ENCODE measurements at regions not wholly inside any gene's neighbourhood (a gene's known extent, or its start where the extent isn't known, plus 50 kb on each side); places are given as distances from the start of the nearest gene placed in this dataset.

DNA sequence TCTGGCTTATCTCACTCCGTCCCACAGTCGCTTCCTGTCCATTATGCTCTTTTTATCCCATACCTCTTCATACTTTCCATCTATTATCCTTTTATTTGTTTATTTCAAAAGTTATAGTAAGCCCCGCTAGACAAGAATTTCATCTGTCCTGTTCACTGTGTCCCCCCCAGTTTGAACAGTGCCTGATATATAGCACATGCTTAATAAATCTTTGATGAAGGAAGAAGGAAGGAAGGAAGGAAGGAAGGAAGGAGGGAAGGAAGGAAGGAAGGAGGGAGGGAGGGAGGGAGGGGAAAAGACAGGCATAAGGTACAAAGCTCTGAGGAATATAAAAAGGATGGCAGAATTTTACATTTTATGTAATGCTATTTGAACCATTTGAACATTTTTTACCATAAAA, 324.7 kb downstream of the GXYLT1 start:
- TF ChIP-seq CTCF (IDR thresholded peaks at IDR 0.05; ENCODE audit: insufficient read depth, low read length), result no peak
- TF ChIP-seq POLR2AphosphoS5 (IDR thresholded peaks at IDR 0.05; ENCODE audit: low read depth), result no peak
- no peak for TF ChIP-seq SPI1 (IDR thresholded peaks at IDR 0.05; ENCODE audit: borderline replicate concordance, low read depth)
- TF ChIP-seq, protein P1, sequence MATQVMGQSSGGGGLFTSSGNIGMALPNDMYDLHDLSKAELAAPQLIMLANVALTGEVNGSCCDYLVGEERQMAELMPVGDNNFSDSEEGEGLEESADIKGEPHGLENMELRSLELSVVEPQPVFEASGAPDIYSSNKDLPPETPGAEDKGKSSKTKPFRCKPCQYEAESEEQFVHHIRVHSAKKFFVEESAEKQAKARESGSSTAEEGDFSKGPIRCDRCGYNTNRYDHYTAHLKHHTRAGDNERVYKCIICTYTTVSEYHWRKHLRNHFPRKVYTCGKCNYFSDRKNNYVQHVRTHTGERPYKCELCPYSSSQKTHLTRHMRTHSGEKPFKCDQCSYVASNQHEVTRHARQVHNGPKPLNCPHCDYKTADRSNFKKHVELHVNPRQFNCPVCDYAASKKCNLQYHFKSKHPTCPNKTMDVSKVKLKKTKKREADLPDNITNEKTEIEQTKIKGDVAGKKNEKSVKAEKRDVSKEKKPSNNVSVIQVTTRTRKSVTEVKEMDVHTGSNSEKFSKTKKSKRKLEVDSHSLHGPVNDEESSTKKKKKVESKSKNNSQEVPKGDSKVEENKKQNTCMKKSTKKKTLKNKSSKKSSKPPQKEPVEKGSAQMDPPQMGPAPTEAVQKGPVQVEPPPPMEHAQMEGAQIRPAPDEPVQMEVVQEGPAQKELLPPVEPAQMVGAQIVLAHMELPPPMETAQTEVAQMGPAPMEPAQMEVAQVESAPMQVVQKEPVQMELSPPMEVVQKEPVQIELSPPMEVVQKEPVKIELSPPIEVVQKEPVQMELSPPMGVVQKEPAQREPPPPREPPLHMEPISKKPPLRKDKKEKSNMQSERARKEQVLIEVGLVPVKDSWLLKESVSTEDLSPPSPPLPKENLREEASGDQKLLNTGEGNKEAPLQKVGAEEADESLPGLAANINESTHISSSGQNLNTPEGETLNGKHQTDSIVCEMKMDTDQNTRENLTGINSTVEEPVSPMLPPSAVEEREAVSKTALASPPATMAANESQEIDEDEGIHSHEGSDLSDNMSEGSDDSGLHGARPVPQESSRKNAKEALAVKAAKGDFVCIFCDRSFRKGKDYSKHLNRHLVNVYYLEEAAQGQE (IDR thresholded peaks at IDR 0.05; ENCODE audit: insufficient replicate concordance, low read depth), result no peak
- TF ChIP-seq GABPA (IDR thresholded peaks at IDR 0.05; ENCODE audit: low read depth), result no peak
